ENCODE measurements at regions not wholly inside any gene's neighbourhood (a gene's known extent, or its start where the extent isn't known, plus 50 kb on each side); places are given as distances from the start of the nearest gene placed in this dataset.

- no peak for TF ChIP-seq CTCF (conservative IDR thresholded peaks at IDR 0.05; ENCODE audit: control insufficient read depth, insufficient read depth, low read depth, low read length)
- DNase-seq (ENCODE audit: low read depth): no peak
- H3K4me3 ChIP-seq (ENCODE audit: control insufficient read depth, low read depth, low read length): no peak overlapping the region
These were observed 114.7 kb upstream of the PRR23C start for GRCh38 chr3:139159356-139159755.

GRCh38 chr3:139173372-139174108 is 128.8 kb upstream of the PRR23C start:
- TF ChIP-seq CTCF (conservative IDR thresholded peaks at IDR 0.05; ENCODE audit: control insufficient read depth, insufficient read depth, low read depth, low read length): no peak
- peak overlapping the region; percentile 23 for H3K4me3 ChIP-seq (ENCODE audit: control insufficient read depth, low read depth, low read length)
- peak; percentile 57 for DNase-seq (ENCODE audit: low read depth)

- no peak for DNase-seq (ENCODE audit: low read depth)
These were observed 135.8 kb upstream of the PRR23C start for GRCh38 chr3:139180489-139180888.

GRCh38 chr3:139182143-139182542 is 137.5 kb upstream of the PRR23C start:
- H3K4me3 ChIP-seq (ENCODE audit: control insufficient read depth, low read depth, low read length): no peak overlapping the region
- TF ChIP-seq CTCF (conservative IDR thresholded peaks at IDR 0.05; ENCODE audit: control insufficient read depth, insufficient read depth, low read depth, low read length): no peak
- DNase-seq (ENCODE audit: low read depth): no peak

More at GRCh38 chr3:139180489-139180888, 135.8 kb upstream of the PRR23C start:
- TF ChIP-seq CTCF (conservative IDR thresholded peaks at IDR 0.05; ENCODE audit: control insufficient read depth, insufficient read depth, low read depth, low read length): no peak
- H3K4me3 ChIP-seq (ENCODE audit: control insufficient read depth, low read depth, low read length): no peak overlapping the region

GRCh38 chr3:139182598-139182997 is 137.9 kb upstream of the PRR23C start:
- no peak for DNase-seq (ENCODE audit: low read depth)
- no peak for TF ChIP-seq CTCF (conservative IDR thresholded peaks at IDR 0.05; ENCODE audit: control insufficient read depth, insufficient read depth, low read depth, low read length)
- H3K4me3 ChIP-seq (ENCODE audit: control insufficient read depth, low read depth, low read length): no peak overlapping the region

- no peak overlapping the region for H3K4me3 ChIP-seq (ENCODE audit: control insufficient read depth, low read depth, low read length)
- no peak for TF ChIP-seq CTCF (conservative IDR thresholded peaks at IDR 0.05; ENCODE audit: control insufficient read depth, insufficient read depth, low read depth, low read length)
- no peak for DNase-seq (ENCODE audit: low read depth)
These were observed 140.8 kb upstream of the PRR23C start for GRCh38 chr3:139185527-139185926.
